HFF-Myc (cell line): ENCODE measurements at regions not wholly inside any gene's neighbourhood (a gene's known extent, or its start where the extent isn't known, plus 50 kb on each side); places are given as distances from the start of the nearest gene placed in this dataset.
"Not testable (repeated sequence)": the region's sequence is repeated elsewhere in the genome, so short reads cannot be mapped to it uniquely, and the experiment has no call there.

ENCODE experiments used
- DNase-seq: peaks from one replicate; pipeline ENCODE4 v3.0.0-alpha.2; 2011; ENCODE audit warnings: low read depth; ENCODE audit errors: extremely low read depth
- H3K4me3 ChIP-seq: replicated peaks from 2 replicates; pipeline ENCODE4 v1.5.1; 2011; ENCODE audit warnings: low read depth, mild to moderate bottlenecking, control low read depth, low read length
- CTCF ChIP-seq: IDR thresholded peaks from 2 replicates; pipeline ENCODE4 v1.5.1; 2012; ENCODE audit warnings: mild to moderate bottlenecking, low read depth, low read length, control low read depth; ENCODE audit errors: missing control alignments

- TF ChIP-seq CTCF, result no peak
- DNase-seq, result no peak
- H3K4me3 ChIP-seq, result no peak overlapping the region
These were observed 135.7 kb downstream of the TLR4 start for GRCh38 chr9:117839862-117840261.

DNA sequence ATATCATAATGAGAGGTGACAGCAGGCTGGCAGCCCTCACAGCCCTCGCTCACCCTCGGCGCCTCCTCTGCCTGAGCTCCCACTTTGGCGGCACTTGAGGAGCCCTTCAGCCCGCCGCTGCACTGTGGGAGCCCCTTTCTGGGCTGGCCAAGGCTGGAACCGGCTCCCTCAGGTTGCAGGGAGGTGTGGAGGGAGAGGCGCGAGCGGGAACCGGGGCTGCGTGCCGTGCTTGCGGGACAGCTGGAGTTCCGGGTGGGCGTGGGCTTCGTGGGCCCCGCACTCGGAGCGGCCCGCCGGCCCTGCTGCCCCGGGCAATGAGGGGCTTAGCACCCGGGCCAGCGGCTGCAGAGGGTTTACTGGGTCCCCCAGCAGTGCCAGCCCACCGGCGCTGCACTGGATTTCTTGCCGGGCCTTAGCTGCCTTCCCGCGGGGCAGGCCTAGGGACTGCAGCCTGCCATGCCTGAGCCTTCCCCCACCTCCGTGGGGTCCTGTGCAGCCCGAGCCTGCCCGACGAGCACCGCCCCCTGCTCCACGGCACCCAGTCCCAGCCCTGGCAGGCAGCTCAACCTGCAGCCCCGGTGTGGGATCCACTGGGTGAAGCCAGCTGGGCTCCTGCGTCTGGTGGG is 147.7 kb downstream of the TLR4 start:
- not testable (repeated sequence) for DNase-seq, H3K4me3 ChIP-seq

DNA sequence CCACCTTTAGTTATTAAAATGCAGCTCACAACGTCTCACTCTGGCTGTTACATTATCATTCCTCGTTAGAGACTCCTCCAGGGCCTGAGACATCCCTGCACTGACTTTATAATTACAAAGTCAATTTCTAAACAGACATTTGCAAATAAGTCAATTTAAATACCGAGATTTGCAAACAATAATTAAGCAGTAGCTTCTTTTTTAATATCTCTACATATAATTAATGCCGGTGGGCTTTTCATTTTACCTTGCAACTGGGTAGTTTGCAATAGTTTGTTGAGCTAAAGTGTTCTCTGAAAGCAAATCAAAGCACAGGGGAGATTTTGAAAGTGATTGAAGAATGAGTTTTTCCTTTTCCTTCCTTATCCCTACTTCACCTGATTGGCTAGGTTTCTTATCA is 154.4 kb downstream of the TLR4 start:
- DNase-seq, result no peak
- TF ChIP-seq CTCF, result no peak
- H3K4me3 ChIP-seq, result no peak overlapping the region

DNA sequence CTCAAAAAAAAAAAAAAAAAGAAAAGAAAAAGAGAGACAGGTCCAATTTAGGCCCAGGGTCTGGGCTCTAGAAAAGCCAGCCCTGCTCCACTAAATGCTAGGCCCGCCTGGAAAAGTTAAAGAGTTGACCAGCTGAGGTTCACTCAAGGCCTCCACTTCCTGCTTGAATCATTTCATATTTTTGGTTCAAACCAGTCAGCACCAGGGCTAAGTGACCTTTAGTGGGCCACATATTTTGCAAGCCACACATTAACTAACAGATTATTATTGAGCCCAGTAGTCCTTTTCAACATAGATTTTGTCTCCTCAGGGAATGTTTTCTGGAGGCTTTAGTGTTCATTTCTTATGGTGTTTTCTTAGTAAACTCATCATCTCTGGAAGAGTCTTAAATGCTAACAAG is 156.6 kb downstream of the TLR4 start:
- H3K4me3 ChIP-seq, result no peak overlapping the region
- no peak for DNase-seq
- no peak for TF ChIP-seq CTCF

- no peak overlapping the region for H3K4me3 ChIP-seq
- no peak for DNase-seq
- TF ChIP-seq CTCF, result no peak
These were observed 160.3 kb downstream of the TLR4 start for GRCh38 chr9:117864385-117865057.

DNA sequence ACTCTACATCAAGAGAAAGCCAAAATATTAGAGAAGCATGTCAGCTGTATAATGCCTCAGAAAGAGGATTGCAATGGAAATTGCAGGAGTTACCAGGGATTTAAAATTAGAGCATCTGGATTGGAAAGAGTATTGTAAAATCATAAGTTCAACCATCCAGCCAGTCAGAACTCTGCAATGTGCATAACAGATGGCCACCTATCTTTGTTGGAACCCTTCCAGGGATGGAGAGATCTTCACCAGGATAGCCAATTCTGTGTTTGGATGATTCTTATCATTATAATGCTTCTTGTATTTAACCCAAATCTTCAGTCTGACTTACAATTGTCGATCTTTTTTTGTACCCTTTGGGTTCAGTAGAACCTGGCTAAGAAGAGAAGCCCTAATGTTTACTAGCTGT is 164.4 kb downstream of the TLR4 start:
- H3K4me3 ChIP-seq, result no peak overlapping the region
- no peak for DNase-seq
- no peak for TF ChIP-seq CTCF

- TF ChIP-seq CTCF, result no peak
- no peak overlapping the region for H3K4me3 ChIP-seq
- no peak for DNase-seq
These were observed 165.1 kb downstream of the TLR4 start for GRCh38 chr9:117869287-117869686.
